SK-N-MC (cell line): ENCODE measurements at regions not wholly inside any gene's neighbourhood (a gene's known extent, or its start where the extent isn't known, plus 50 kb on each side); places are given as distances from the start of the nearest gene placed in this dataset.

Experiments
- EZH2 ChIP-seq: fragments of 200-600 bp; sonication (generic); IDR thresholded peaks from one replicate; pipeline ENCODE4 v1.6.1; 2017; ENCODE audit warnings: antibody characterized with exemption
- FOXP2 ChIP-seq: optimal IDR thresholded peaks from 2 replicates; pipeline ENCODE3; 2011; ENCODE audit warnings: mild to moderate bottlenecking, moderate library complexity; ENCODE audit not compliant: insufficient read depth; ENCODE audit errors: extremely low read length, control extremely low read depth
- POLR2AphosphoS5 ChIP-seq: IDR thresholded peaks from 2 replicates; pipeline ENCODE4 v1.6.1; 2012; ENCODE audit warnings: mild to moderate bottlenecking, low read depth, low read length, borderline replicate concordance

GRCh38 chr2:65548576-65549256 lies 116.3 kb upstream of the SPRED2 start:
- TF ChIP-seq EZH2 (no peak), POLR2AphosphoS5 (no peak), FOXP2 (no peak)
